B cell (primary cell): ENCODE measurements at regions not wholly inside any gene's neighbourhood (a gene's known extent, or its start where the extent isn't known, plus 50 kb on each side); places are given as distances from the start of the nearest gene placed in this dataset.

Experiments used
- ATAC-seq: fragments of 200-7000 bp; cut with Tn5 transposase; one replicate; pipeline ENCODE4 v1.10.0; 2021; ENCODE audit warnings: low read depth, mild to moderate bottlenecking, moderate number of reproducible peaks, moderate library complexity
- CTCF ChIA-PET: fragments of 350-600 bp; sonication (Branson Sonifier 250); formaldehyde crosslinking; loops from one replicate; lab custom pipeline; 2021; ENCODE audit warnings: antibody characterized with exemption, inconsistent platforms; lab: Charles Lee
- POLR2A ChIA-PET: fragments of 350-600 bp; sonication (Branson Sonifier 250); formaldehyde crosslinking; loops from one replicate; lab custom pipeline; 2021; ENCODE audit warnings: antibody characterized with exemption; lab: Charles Lee
- DNase-seq: peaks from one replicate; pipeline ENCODE4 v3.0.0; 2013
- H2AFZ ChIP-seq: 2 replicates; pipeline ENCODE4 v1.6.1; 2012; ENCODE audit warnings: mild to moderate bottlenecking, low read depth, low read length; ENCODE audit not compliant: insufficient read depth, poor library complexity, severe bottlenecking
- H3K27ac ChIP-seq, 2 donors: 1 replicate in 1 of 2; 2 replicates in 1 of 2; pipeline ENCODE4 v1.5.1; 2012 to 2013; ENCODE audit warnings: low read length in 2 of 2, mild to moderate bottlenecking in 2 of 2, moderate library complexity in 1 of 2
- H3K27me3 ChIP-seq, 4 experiments: fragments of 200-600 bp in 1 of 4; sonication (generic) in 1 of 4; replicated peaks in 1 of 4; 1 replicate in 2 of 4; 2 replicates in 2 of 4; pipeline versions ENCODE4 v1.6.1 to v1.7.0; 2013 to 2016; ENCODE audit warnings: low read length in 3 of 4, mild to moderate bottlenecking in 2 of 4, mixed read lengths in 1 of 4, moderate library complexity in 1 of 4; ENCODE audit not compliant: insufficient read depth in 4 of 4, control insufficient read depth in 3 of 4; ENCODE audit errors: control extremely low read depth in 1 of 4
- H3K36me3 ChIP-seq, 2 experiments: replicated peaks in 1 of 2; 1 replicate in 1 of 2; 2 replicates in 1 of 2; pipeline versions ENCODE4 v1.6.1 to v1.7.1; 2013; ENCODE audit warnings: low read length in 1 of 2; ENCODE audit not compliant: insufficient read depth in 2 of 2, control insufficient read depth in 1 of 2; ENCODE audit errors: control extremely low read depth in 1 of 2, extremely low read depth in 1 of 2
- H3K4me1 ChIP-seq, 2 donors: fragments of 200-600 bp in 1 of 2; sonication (generic) in 1 of 2; 1 replicate in 1 of 2; 2 replicates in 1 of 2; pipeline versions ENCODE4 v1.5.1 to v1.6.1; 2013 to 2017; ENCODE audit warnings: low read length in 2 of 2; ENCODE audit not compliant: control insufficient read depth in 2 of 2, insufficient read depth in 2 of 2
- H3K4me2 ChIP-seq: replicated peaks from 2 replicates; pipeline ENCODE3; 2012; ENCODE audit warnings: mild to moderate bottlenecking, low read depth, low read length; ENCODE audit not compliant: poor library complexity, severe bottlenecking
- H3K4me3 ChIP-seq, 5 experiments: fragments of 200-600 bp in 1 of 5; sonication (generic) in 1 of 5; 1 replicate in 3 of 5; 2 replicates in 2 of 5; pipeline versions ENCODE4 v1.5.1 to v1.7.0; 2011 to 2016; ENCODE audit warnings: low read length in 4 of 5, mild to moderate bottlenecking in 4 of 5, low read depth in 2 of 5, control low read depth in 1 of 5, moderate library complexity in 1 of 5; ENCODE audit not compliant: insufficient read depth in 1 of 5; ENCODE audit errors: control extremely low read depth in 1 of 5, extremely low read depth in 1 of 5
- H3K79me2 ChIP-seq: fragments of 200-600 bp; sonication (generic); one replicate; pipeline ENCODE4 v1.6.0; 2016; ENCODE audit warnings: low read length; ENCODE audit not compliant: control insufficient read depth, insufficient read depth
- H3K9ac ChIP-seq: fragments of 200-600 bp; sonication (generic); 2 replicates; pipeline ENCODE4 v1.6.1; 2017; ENCODE audit warnings: mild to moderate bottlenecking, low read length, moderate library complexity
- H3K9me3 ChIP-seq, 3 donors: one replicate each; pipeline versions ENCODE4 v1.6.1 to v1.7.1; 2013; ENCODE audit warnings: low read length in 2 of 3; ENCODE audit not compliant: control insufficient read depth in 2 of 3, insufficient read depth in 1 of 3; ENCODE audit errors: control extremely low read depth in 1 of 3
- H4K20me1 ChIP-seq: 2 replicates; pipeline ENCODE4 v1.6.0; 2012; ENCODE audit warnings: mild to moderate bottlenecking, low read length; ENCODE audit not compliant: insufficient read depth, control insufficient read depth, poor library complexity, severe bottlenecking
- H3K27ac Mint-ChIP-seq: one replicate; pipeline ENCODE4 v1.8.0; 2021; ENCODE audit warnings: mixed read lengths
- H3K27me3 Mint-ChIP-seq: one replicate; pipeline ENCODE4 v1.8.0; 2021; ENCODE audit warnings: mixed read lengths
- H3K4me1 Mint-ChIP-seq: one replicate; pipeline ENCODE4 v1.8.0; 2021; ENCODE audit warnings: mixed read lengths
- H3K4me3 Mint-ChIP-seq: one replicate; pipeline ENCODE4 v1.8.0; 2021; ENCODE audit warnings: mixed read lengths
- H3K9me3 Mint-ChIP-seq: one replicate; pipeline ENCODE4 v1.8.0; 2022; ENCODE audit warnings: mixed read lengths; ENCODE audit not compliant: insufficient read depth
- EZH2 ChIP-seq: IDR thresholded peaks from 2 replicates; pipeline ENCODE4 v1.6.1; 2012; ENCODE audit warnings: borderline replicate concordance, low read depth, mild to moderate bottlenecking, moderate library complexity, low read length; ENCODE audit not compliant: insufficient read depth, poor library complexity, severe bottlenecking
- WGBS: methylation state at CpG from one replicate; pipeline ENCODE4 v1.1.5; 2013; ENCODE audit warnings: missing lambda C conversion rate; ENCODE audit not compliant: insufficient coverage; 5-methylcytosine and 5-hydroxymethylcytosine counted together
- intact Hi-C: fragments of 100-400 bp; cut with micrococcal nuclease; formaldehyde crosslinking; loops from one replicate; pipeline ENCODE4 v1.10.0; 2022
- TF ChIP-seq, protein P1 (sequence below): fragments of 200-600 bp; IDR thresholded peaks from one replicate; pipeline ENCODE4 v1.8.0; 2022; ENCODE audit warnings: antibody characterized with exemption, mild to moderate bottlenecking

DNA sequence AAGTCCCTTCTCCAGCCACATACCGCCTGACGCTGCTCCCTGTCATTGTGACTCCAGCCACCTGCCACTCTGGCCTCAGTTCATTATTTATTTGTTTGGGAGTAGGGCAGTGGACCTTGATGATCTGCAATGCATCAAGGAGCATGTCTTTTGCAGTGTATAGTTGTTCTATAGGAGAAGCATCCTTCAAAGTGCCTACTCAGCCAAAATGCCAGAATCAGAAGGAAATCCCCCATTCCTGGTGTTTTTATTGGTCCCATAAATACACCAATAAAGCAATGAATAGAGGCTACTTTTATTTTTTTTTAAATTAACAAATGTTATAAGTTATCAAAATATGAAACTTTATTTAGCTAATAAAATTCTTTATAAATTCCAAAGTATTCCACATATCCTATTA is 123.8 kb upstream of the NSMCE3 start:
- H3K9ac ChIP-seq = no peak overlapping the region
- H3K9me3 ChIP-seq = no peaks in the 10 kb centered on the region
- H3K4me2 ChIP-seq = no peak overlapping the region
- H3K27me3 ChIP-seq = no peaks in the 10 kb centered on the region
- no CpG with 5 or more reads among the region's 2 CpGs for WGBS
- intact Hi-C loops = no loop called here
- H3K27me3 Mint-ChIP-seq = peaks cover 4% of the 10 kb centered on the region
- peaks cover 2% of the 10 kb centered on the region for H3K9me3 Mint-ChIP-seq
- ATAC-seq (no peak), DNase-seq (no peak)
- H3K79me2 ChIP-seq = no peaks in the 10 kb centered on the region
- H2AFZ ChIP-seq = no peak overlapping the region
- no peak overlapping the region for H3K4me3 ChIP-seq
- H3K4me3 Mint-ChIP-seq = no peak overlapping the region
- H3K4me1 ChIP-seq = no peaks in the 10 kb centered on the region
- POLR2A ChIA-PET = no interaction called here
- H4K20me1 ChIP-seq = no peaks in the 10 kb centered on the region
- TF ChIP-seq, protein P1, sequence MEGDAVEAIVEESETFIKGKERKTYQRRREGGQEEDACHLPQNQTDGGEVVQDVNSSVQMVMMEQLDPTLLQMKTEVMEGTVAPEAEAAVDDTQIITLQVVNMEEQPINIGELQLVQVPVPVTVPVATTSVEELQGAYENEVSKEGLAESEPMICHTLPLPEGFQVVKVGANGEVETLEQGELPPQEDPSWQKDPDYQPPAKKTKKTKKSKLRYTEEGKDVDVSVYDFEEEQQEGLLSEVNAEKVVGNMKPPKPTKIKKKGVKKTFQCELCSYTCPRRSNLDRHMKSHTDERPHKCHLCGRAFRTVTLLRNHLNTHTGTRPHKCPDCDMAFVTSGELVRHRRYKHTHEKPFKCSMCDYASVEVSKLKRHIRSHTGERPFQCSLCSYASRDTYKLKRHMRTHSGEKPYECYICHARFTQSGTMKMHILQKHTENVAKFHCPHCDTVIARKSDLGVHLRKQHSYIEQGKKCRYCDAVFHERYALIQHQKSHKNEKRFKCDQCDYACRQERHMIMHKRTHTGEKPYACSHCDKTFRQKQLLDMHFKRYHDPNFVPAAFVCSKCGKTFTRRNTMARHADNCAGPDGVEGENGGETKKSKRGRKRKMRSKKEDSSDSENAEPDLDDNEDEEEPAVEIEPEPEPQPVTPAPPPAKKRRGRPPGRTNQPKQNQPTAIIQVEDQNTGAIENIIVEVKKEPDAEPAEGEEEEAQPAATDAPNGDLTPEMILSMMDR = no peak
- TF ChIP-seq EZH2 = no peak
- H3K36me3 ChIP-seq = no peaks in the 10 kb centered on the region
- no peaks in the 10 kb centered on the region for H3K4me1 Mint-ChIP-seq
- CTCF ChIA-PET = no interaction called here
- H3K27ac Mint-ChIP-seq = no peak overlapping the region
- H3K27ac ChIP-seq = no peak overlapping the region

- Histone ChIP-seq H3K9me3 (no peaks in the 10 kb centered on the region), H3K9ac (no peak overlapping the region), H3K4me1 (no peaks in the 10 kb centered on the region), H3K79me2 (no peaks in the 10 kb centered on the region), H2AFZ (no peak overlapping the region), H3K27ac (no peak overlapping the region), H3K27me3 (no peaks in the 10 kb centered on the region), H3K4me3 (no peak overlapping the region), H4K20me1 (no peaks in the 10 kb centered on the region), H3K36me3 (no peaks in the 10 kb centered on the region), H3K4me2 (no peak overlapping the region)
- no peak for DNase-seq
- ChIA-PET CTCF (no interaction called here), POLR2A (no interaction called here)
- ATAC-seq = no peak
- no peaks in the 10 kb centered on the region for H3K4me1 Mint-ChIP-seq
- peaks cover 4% of the 10 kb centered on the region for H3K27me3 Mint-ChIP-seq
- intact Hi-C loops = no loop called here
- WGBS = 92% methylated on average over 4 of the region's 7 CpGs
- no peak overlapping the region for H3K27ac Mint-ChIP-seq
- peaks cover 2% of the 10 kb centered on the region for H3K9me3 Mint-ChIP-seq
- no peak for TF ChIP-seq EZH2
- TF ChIP-seq, protein P1 = no peak
- H3K4me3 Mint-ChIP-seq = no peak overlapping the region
These were observed 122.7 kb upstream of the NSMCE3 start for GRCh38 chr15:29392358-29392757.
